Nephron (organoid): ENCODE measurements at regions not wholly inside any gene's neighbourhood (a gene's known extent, or its start where the extent isn't known, plus 50 kb on each side); places are given as distances from the start of the nearest gene placed in this dataset.
"Not testable (repeated sequence)": the region's sequence is repeated elsewhere in the genome, so short reads cannot be mapped to it uniquely, and the experiment has no call there.

Experiments used
- H3K27ac Mint-ChIP-seq, 3 experiments: 2 replicates each; pipeline ENCODE4 v1.8.0; 2020; ENCODE audit warnings: mixed read lengths in 3 of 3, mild to moderate bottlenecking in 2 of 3, moderate library complexity in 1 of 3
- H3K27me3 Mint-ChIP-seq: 2 replicates; pipeline ENCODE4 v1.8.0; 2021; ENCODE audit warnings: low read depth, mild to moderate bottlenecking, moderate library complexity, mixed read lengths
- H3K36me3 Mint-ChIP-seq: 2 replicates; pipeline ENCODE4 v1.8.0; 2020; ENCODE audit warnings: low read depth, mixed read lengths
- H3K4me1 Mint-ChIP-seq: 2 replicates; pipeline ENCODE4 v1.8.0; 2020; ENCODE audit warnings: mixed read lengths
- H3K4me3 Mint-ChIP-seq, 3 experiments: 2 replicates each; pipeline ENCODE4 v1.8.0; 2020; ENCODE audit warnings: mild to moderate bottlenecking in 3 of 3, mixed read lengths in 3 of 3, moderate library complexity in 2 of 3
- H3K9me3 Mint-ChIP-seq: 2 replicates; pipeline ENCODE4 v1.8.0; 2020; ENCODE audit warnings: mixed read lengths
- CTCF ChIP-seq, 3 experiments: fragments of 200-600 bp; sonication (generic); IDR thresholded peaks; one replicate each; pipeline ENCODE4 v1.5.0; 2021; ENCODE audit warnings: antibody characterized with exemption in 3 of 3; ENCODE audit not compliant: unreplicated experiment in 3 of 3

- Mint-ChIP-seq H3K27me3 (peaks cover 4% of the 10 kb centered on the region), H3K4me3 (no peak overlapping the region), H3K27ac (no peak overlapping the region), H3K4me1 (peaks cover 11% of the 10 kb centered on the region), H3K9me3 (peaks cover 2% of the 10 kb centered on the region), H3K36me3 (no peaks in the 10 kb centered on the region)
- no peak for TF ChIP-seq CTCF (IDR thresholded peaks at IDR 0.05; ENCODE audit: unreplicated experiment in 3 of 3)
Observed at GRCh38 chr5:157947156-157947555, 88.2 kb upstream of the CLINT1 start.

- H3K27me3 Mint-ChIP-seq, H3K36me3 Mint-ChIP-seq, H3K27ac Mint-ChIP-seq, H3K9me3 Mint-ChIP-seq, H3K4me3 Mint-ChIP-seq: not testable (repeated sequence)
- H3K4me1 Mint-ChIP-seq = peaks cover 11% of the 10 kb centered on the region
Observed at GRCh38 chr5:157945822-157946221, 86.9 kb upstream of the CLINT1 start.

- no peak for TF ChIP-seq CTCF (IDR thresholded peaks at IDR 0.05; ENCODE audit: unreplicated experiment in 3 of 3)
- H3K4me3 Mint-ChIP-seq = no peak overlapping the region
- H3K36me3 Mint-ChIP-seq = no peaks in the 10 kb centered on the region
- peaks cover 11% of the 10 kb centered on the region for H3K4me1 Mint-ChIP-seq
- H3K9me3 Mint-ChIP-seq = no peaks in the 10 kb centered on the region
- no peak overlapping the region for H3K27ac Mint-ChIP-seq
- H3K27me3 Mint-ChIP-seq = peaks cover 4% of the 10 kb centered on the region
Observed at GRCh38 chr5:157944938-157945337, 86.0 kb upstream of the CLINT1 start.

GRCh38 chr5:157944077-157944633 is 85.2 kb upstream of the CLINT1 start:
- H3K27ac Mint-ChIP-seq = no peak overlapping the region
- peaks cover 4% of the 10 kb centered on the region for H3K27me3 Mint-ChIP-seq
- H3K4me1 Mint-ChIP-seq = peaks cover 11% of the 10 kb centered on the region
- no peak overlapping the region for H3K4me3 Mint-ChIP-seq
- no peaks in the 10 kb centered on the region for H3K36me3 Mint-ChIP-seq
- H3K9me3 Mint-ChIP-seq = no peaks in the 10 kb centered on the region
- TF ChIP-seq CTCF (IDR thresholded peaks at IDR 0.05; ENCODE audit: unreplicated experiment in 3 of 3) = no peak

GRCh38 chr5:157942595-157942994 is 83.7 kb upstream of the CLINT1 start:
- no peak for TF ChIP-seq CTCF (IDR thresholded peaks at IDR 0.05; ENCODE audit: unreplicated experiment in 3 of 3)
- peaks cover 4% of the 10 kb centered on the region for H3K27me3 Mint-ChIP-seq
- H3K4me3 Mint-ChIP-seq = no peak overlapping the region
- H3K36me3 Mint-ChIP-seq = no peaks in the 10 kb centered on the region
- H3K9me3 Mint-ChIP-seq = no peaks in the 10 kb centered on the region
- H3K4me1 Mint-ChIP-seq = peaks cover 6% of the 10 kb centered on the region
- no peak overlapping the region for H3K27ac Mint-ChIP-seq

GRCh38 chr5:157941616-157942015 is 82.7 kb upstream of the CLINT1 start:
- no peaks in the 10 kb centered on the region for H3K9me3 Mint-ChIP-seq
- H3K36me3 Mint-ChIP-seq = no peaks in the 10 kb centered on the region
- TF ChIP-seq CTCF (IDR thresholded peaks at IDR 0.05; ENCODE audit: unreplicated experiment in 3 of 3) = no peak
- no peak overlapping the region for H3K4me3 Mint-ChIP-seq
- peaks cover 6% of the 10 kb centered on the region for H3K4me1 Mint-ChIP-seq
- H3K27ac Mint-ChIP-seq = no peak overlapping the region
- peaks cover 4% of the 10 kb centered on the region for H3K27me3 Mint-ChIP-seq

- not testable (repeated sequence) for H3K27me3 Mint-ChIP-seq, H3K4me3 Mint-ChIP-seq, H3K27ac Mint-ChIP-seq, H3K36me3 Mint-ChIP-seq, H3K4me1 Mint-ChIP-seq, H3K9me3 Mint-ChIP-seq
Observed at GRCh38 chr5:157938101-157938500, 79.2 kb upstream of the CLINT1 start.

GRCh38 chr5:157936776-157937501 is 78.0 kb upstream of the CLINT1 start:
- not testable (repeated sequence) for H3K4me1 Mint-ChIP-seq, H3K27ac Mint-ChIP-seq, H3K4me3 Mint-ChIP-seq, H3K9me3 Mint-ChIP-seq, H3K36me3 Mint-ChIP-seq, H3K27me3 Mint-ChIP-seq
